Inflammatory macrophage treated with lipopolysaccharide for 1 hour (primary cell): ENCODE measurements at regions not wholly inside any gene's neighbourhood (a gene's known extent, or its start where the extent isn't known, plus 50 kb on each side); places are given as distances from the start of the nearest gene placed in this dataset.

ENCODE experiments used
- DNase-seq, 2 donors: peaks; one replicate each; pipeline ENCODE4 v3.0.0-alpha.2; 2020 to 2022

- DNase-seq = no peak
These were observed 914.6 kb upstream of the INTU start for GRCh38 chr4:126718136-126718535.

GRCh38 chr4:126719852-126720251 lies 912.9 kb upstream of the INTU start:
- no peak for DNase-seq

GRCh38 chr4:126725906-126726305 lies 906.9 kb upstream of the INTU start:
- DNase-seq = no peak

- no peak for DNase-seq
These were observed 905.3 kb upstream of the INTU start for GRCh38 chr4:126727461-126727860.

GRCh38 chr4:126731062-126731461 lies 901.7 kb upstream of the INTU start:
- no peak for DNase-seq

- no peak for DNase-seq
These were observed 899.5 kb upstream of the INTU start for GRCh38 chr4:126733301-126733700.

- no peak for DNase-seq
These were observed 898.3 kb upstream of the INTU start for GRCh38 chr4:126734465-126734864.

GRCh38 chr4:126735294-126736132 lies 897.2 kb upstream of the INTU start:
- no peak for DNase-seq

- no peak for DNase-seq
These were observed 896.6 kb upstream of the INTU start for GRCh38 chr4:126736133-126736518.

- DNase-seq = no peak
These were observed 894.7 kb upstream of the INTU start for GRCh38 chr4:126737899-126738526.

GRCh38 chr4:126738527-126738923 lies 894.2 kb upstream of the INTU start:
- DNase-seq = no peak

- no peak for DNase-seq
These were observed 893.8 kb upstream of the INTU start for GRCh38 chr4:126738926-126739325.

GRCh38 chr4:126740687-126741086 lies 892.1 kb upstream of the INTU start:
- no peak for DNase-seq

- no peak for DNase-seq
These were observed 890.7 kb upstream of the INTU start for GRCh38 chr4:126742048-126742447.

GRCh38 chr4:126742885-126743284 lies 889.9 kb upstream of the INTU start:
- no peak for DNase-seq

GRCh38 chr4:126748736-126749135 lies 884.0 kb upstream of the INTU start:
- DNase-seq = no peak

- DNase-seq = no peak
These were observed 882.0 kb upstream of the INTU start for GRCh38 chr4:126750723-126751122.

- DNase-seq = no peak
These were observed 880.6 kb upstream of the INTU start for GRCh38 chr4:126752126-126752525.

GRCh38 chr4:126752702-126753101 lies 880.1 kb upstream of the INTU start:
- DNase-seq = no peak

GRCh38 chr4:126753592-126753991 lies 879.2 kb upstream of the INTU start:
- no peak for DNase-seq

GRCh38 chr4:126755506-126755905 lies 877.3 kb upstream of the INTU start:
- DNase-seq = no peak

GRCh38 chr4:126756050-126756829 lies 876.5 kb upstream of the INTU start:
- DNase-seq = no peak

GRCh38 chr4:126757219-126757618 lies 875.5 kb upstream of the INTU start:
- no peak for DNase-seq

- no peak for DNase-seq
These were observed 874.3 kb upstream of the INTU start for GRCh38 chr4:126758493-126758892.
